ENCODE measurements at regions not wholly inside any gene's neighbourhood (a gene's known extent, or its start where the extent isn't known, plus 50 kb on each side); places are given as distances from the start of the nearest gene placed in this dataset.
A peak's percentile ranks its signal among the peaks of the same experiment; 100 is the strongest.
"Not testable (repeated sequence)": the region's sequence is repeated elsewhere in the genome, so short reads cannot be mapped to it uniquely, and the experiment has no call there.

GRCh38 chr15:92705764-92706163, 50.2 kb upstream of the FAM174B start:
- peak; percentile 26 for DNase-seq

- no peak for DNase-seq
Observed at GRCh38 chr15:92706201-92706600, 50.6 kb upstream of the FAM174B start.

DNA sequence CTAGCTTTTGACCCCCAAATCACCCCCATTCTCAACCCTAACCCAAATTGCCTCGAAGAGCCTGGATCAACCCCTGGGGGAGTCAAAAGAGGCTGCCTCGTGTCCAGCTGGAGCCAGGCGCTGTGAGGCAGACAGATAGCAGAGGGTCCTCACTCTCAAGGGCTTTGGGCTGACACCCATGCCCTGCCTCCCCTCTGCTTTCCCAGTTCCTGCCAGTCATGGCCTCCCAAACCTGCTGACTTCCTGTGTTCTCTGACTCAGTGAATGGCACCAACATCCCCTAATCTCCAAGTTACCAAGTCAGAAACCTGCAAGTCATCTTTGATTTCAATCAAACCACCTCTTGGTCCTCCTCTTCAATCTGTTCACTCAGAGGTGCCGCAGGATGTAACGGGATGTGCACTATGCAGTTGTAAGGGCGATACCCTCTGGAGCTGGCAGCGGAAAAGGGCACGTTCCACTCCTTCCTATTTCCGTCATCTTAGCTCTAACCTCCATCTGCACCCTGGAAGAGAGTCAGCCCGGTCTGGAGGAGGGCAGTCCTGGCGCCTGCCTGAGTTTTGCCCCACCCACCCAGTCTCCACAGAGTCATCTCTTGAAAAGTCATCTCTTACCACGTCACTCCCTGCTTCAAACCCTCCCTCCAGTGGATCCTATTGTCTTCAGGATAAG, 52.4 kb upstream of the FAM174B start:
- DNase-seq, result no peak

DNA sequence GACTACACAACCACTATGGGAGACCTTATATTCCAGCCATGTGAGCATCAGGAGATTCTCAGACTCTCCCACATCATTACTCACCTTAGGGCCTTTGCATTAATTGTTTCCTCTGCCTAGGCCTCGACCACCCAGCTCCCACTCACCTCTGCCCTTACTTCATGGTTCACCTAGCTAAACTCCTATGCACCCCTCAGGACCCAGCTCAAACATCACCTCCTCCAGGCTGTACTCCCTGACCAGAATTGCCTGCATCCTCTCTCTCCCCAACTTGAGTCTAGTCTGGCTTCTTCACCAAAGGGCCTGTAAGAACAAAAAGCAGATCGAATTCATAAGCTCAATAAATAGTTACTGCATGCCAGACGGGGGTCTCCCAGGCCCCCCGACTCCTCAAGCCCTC, 53.1 kb upstream of the FAM174B start:
- no peak for DNase-seq

DNA sequence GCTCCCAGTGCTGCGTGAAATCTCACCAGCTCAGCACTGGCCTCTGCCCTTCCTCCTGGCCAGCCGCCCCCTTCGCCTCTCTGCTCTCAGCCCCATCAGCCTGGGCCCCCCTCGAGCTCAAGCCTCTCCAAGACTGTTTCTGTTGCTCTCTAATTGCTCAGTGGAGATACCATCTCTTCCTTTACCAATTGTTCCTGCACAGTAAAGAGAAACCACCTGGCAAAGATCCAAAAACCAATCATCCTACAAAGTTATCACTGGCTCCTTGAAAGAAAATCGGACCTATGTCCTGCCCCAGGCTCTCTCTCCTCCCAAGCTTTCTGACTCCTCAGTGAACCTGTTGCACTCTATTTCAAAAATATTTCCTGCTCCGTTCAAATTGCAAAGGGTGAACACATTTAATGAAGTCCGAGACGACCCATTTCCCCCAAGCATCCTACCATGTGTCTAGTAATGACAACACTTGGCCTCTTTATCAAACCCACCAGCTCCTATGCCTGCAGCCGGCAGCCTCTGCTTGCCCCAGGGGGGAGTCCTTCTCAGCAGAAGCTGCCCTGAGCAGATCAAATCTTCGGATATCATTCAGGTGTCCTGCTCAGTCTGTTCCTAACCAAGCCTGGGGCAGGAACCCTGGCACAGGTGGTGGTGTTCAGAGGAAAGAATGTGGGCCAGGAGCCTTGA, 53.7 kb upstream of the FAM174B start:
- DNase-seq, result no peak

GRCh38 chr15:92711457-92711831, 55.9 kb upstream of the FAM174B start:
- DNase-seq, result no peak

- DNase-seq, result peak; percentile 42
Observed at GRCh38 chr15:92714077-92714476, 58.5 kb upstream of the FAM174B start.

GRCh38 chr15:92714477-92715401, 59.2 kb upstream of the FAM174B start:
- peak; percentile 73 for DNase-seq

DNA sequence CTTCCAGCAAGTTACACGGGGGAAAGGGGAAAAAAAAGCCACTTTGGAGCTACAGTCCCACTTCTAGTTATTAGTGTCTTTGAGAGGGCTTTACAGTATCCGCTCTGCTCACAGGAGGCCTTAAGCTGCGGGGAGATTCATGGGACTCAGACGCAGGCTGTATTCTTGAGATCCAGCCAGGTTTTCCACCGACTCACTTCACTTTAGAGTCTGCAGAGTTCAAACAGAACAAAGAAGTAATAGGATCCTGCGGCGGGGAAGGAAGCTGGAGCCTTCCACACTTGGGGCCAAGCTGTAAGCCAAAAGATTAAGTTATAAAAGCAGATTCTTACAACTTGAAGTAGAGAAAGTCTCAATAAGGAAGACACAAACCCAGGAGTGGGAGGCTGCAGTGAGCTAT, 60.2 kb upstream of the FAM174B start:
- no peak for DNase-seq

GRCh38 chr15:92719021-92719420, 63.4 kb upstream of the FAM174B start:
- DNase-seq, result no peak

DNA sequence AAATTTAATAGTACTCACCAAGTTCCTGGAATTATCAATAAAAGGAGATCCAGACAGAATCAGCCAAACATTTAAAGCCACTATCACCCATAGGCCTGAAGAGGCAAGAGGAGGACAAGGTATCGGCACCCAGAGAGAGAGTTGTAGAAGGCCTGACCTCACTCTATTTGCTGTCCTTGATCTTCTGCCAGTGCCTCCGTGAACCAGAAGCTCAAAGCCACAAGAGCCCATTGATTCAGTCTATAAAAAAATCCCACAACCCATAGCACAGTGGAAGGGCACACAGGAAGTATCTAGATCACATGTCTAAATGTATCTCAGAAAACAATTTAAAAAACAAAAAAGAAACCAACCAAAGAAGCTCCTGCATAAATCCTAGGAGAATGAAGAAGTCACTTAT, 68.6 kb upstream of the FAM174B start:
- no peak for DNase-seq

GRCh38 chr15:92725171-92725570, 69.6 kb upstream of the FAM174B start:
- no peak for DNase-seq

- no peak for DNase-seq
Observed at GRCh38 chr15:92728266-92728665, 72.7 kb upstream of the FAM174B start.

DNA sequence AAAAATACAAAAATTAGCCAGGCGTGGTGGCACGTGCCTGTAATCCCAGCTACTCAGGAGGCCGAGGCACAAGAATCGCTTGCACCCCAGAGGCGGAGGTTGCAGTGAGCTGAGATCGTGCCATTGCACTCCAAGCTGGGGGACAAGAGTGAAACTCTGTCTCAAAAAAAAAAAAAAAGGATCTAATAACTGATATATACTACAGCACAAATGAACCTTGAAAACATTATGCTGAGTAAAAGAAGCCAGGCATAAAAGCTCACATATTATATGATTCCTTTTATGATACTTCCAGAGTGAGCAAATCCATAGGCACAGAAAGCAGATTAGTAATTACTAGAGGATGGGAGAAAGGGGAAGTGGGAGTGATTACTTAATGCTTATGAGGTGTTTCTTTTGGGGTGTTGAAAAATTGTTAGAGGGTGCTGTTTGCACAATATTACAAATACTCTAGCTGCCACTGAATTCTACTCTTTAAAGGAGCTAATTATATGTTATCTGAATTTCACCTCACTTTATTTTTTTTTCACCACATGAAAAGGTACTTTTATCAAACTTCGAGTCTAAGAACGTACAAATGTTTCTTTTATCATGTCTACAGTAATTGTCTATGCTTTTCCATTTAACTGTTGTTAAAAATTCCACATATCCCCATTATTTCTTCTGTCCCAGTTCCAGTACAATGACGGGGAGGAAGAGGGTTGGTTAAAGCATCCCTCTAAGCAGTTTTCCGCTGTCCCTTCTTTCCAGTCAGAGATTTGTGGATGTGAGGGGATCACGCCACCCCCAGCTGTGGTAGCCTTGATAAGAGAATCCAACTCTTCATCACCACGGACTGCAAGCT, 77.7 kb upstream of the FAM174B start:
- DNase-seq, result no peak

GRCh38 chr15:92733934-92734521, 78.5 kb upstream of the FAM174B start:
- DNase-seq, result peak; percentile 81

DNA sequence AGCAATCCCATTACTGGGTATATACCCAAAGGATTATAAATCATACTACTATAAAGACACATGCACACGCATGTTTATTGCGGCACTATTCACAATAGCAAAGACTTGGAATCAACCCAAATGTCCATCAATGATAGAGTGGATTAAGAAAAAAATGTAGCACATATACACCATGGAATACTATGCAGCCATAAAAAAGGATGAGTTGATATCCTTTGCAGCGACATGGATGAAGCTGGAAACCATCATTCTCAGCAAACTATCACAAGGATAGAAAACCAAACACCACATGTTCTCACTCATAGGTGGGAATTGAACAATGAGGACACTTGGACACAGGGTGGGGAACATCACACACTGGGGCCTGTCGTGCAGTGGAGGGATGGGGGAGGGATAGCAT, 83.7 kb upstream of the FAM174B start:
- not testable (repeated sequence) for DNase-seq

GRCh38 chr15:92745845-92746271, 90.3 kb upstream of the FAM174B start:
- DNase-seq, result no peak

DNA sequence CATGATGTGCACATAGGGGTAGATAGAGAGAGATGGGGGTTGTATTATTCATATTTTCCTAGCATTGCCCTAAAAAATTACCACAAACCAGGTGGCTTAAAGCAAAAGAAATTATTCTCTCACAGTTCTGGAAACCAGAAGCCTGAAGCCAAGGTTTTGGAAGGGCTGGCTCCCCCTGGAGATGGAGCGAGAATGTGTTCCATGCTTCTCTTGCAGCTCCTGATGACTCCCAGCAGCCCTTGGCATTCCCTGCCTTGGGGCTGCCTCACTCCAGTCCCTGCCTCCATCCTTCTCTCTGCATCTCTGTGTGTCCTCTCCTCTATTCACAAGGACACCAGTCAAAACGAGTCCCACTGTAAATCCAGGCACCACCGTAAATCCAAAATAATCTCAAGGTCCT, 91.5 kb upstream of the FAM174B start:
- DNase-seq, result no peak

DNA sequence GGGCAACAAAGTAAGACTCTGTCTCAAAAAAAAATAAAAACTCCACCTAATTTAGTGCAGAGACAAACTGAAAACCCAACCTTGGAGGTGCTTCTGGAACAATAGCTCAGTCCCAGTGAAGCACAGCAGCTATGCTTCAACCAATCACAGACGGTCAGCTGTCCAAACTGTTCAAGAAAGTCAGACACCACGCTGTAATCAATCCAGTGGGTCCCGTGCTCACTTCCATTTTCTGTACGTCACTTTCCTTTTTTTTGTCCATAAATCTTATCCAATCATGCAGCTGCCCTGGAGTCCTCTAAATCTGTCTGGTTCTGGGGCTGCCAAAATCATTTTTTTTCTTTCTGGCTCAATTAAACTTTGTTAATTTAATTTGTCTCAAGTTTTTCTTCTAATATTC, 93.6 kb upstream of the FAM174B start:
- no peak for DNase-seq

DNA sequence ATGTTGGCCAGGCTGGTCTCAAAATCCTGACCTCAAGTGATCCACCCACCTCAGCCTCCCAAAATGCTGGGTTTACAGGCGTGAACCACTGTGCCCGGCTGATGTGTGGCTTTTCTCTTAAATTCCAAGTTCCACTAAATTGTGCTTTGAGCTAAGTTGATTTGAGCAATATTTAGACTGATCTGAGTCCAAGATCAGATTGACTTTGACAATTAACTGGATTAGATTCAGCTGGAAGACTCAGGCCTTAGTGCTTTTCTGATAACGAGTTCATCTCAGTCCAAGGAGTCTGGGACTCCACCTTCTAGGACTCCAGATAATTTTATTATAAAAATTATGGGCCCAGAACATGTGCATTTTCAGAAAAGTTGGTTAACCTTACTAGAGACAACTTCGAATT, 94.4 kb upstream of the FAM174B start:
- DNase-seq, result no peak

DNA sequence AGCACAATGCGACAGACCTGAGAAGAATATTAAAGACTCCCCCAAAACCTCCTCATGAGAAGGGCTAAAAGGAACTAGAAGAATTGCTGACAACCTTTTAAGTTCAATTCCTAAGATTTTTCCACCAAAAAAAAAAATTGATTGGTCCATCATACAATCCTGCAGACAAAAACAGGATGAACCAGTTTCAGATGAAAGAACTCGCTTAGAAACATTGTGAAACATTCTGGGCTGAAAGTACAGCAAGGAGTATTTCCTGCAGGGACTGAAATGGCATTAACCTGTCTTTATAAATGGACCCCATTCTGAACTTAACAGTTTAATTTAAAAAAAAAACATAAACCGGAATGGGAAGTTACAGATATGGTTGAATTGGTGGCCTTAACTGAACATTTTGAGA, 96.0 kb upstream of the FAM174B start:
- no peak for DNase-seq

- no peak for DNase-seq
Observed at GRCh38 chr15:92753591-92753990, 98.0 kb upstream of the FAM174B start.
